HG03342 (cell line): ENCODE measurements at regions not wholly inside any gene's neighbourhood (a gene's known extent, or its start where the extent isn't known, plus 50 kb on each side); places are given as distances from the start of the nearest gene placed in this dataset.

Experiments used
- ATAC-seq: cut with Tn5 transposase; IDR thresholded peaks from one replicate; pipeline ENCODE4 v1.9.1; 2021; ENCODE audit warnings: mild to moderate bottlenecking, moderate library complexity; ENCODE audit not compliant: unreplicated experiment

- ATAC-seq = no peak
Measured at GRCh38 chr10:28077889-28078288, 79.0 kb upstream of the ODAD2 start.

- no peak for ATAC-seq
Measured at GRCh38 chr10:28075424-28075823, 76.5 kb upstream of the ODAD2 start.

- ATAC-seq = no peak
Measured at GRCh38 chr10:28072573-28072972, 73.7 kb upstream of the ODAD2 start.

GRCh38 chr10:28060031-28060607 lies 61.2 kb upstream of the ODAD2 start:
- ATAC-seq = no peak

- ATAC-seq = no peak
Measured at GRCh38 chr10:28058746-28059145, 59.9 kb upstream of the ODAD2 start.

- ATAC-seq = no peak
Measured at GRCh38 chr10:28054228-28054860, 55.5 kb upstream of the ODAD2 start.

- no peak for ATAC-seq
Measured at GRCh38 chr10:28049286-28049685, 50.4 kb upstream of the ODAD2 start.
